Liver (tissue), 8 donors: ENCODE measurements at regions not wholly inside any gene's neighbourhood (a gene's known extent, or its start where the extent isn't known, plus 50 kb on each side); places are given as distances from the start of the nearest gene placed in this dataset.
A peak's percentile ranks its signal among the peaks of the same experiment; 100 is the strongest.
"Not testable (repeated sequence)": the region's sequence is repeated elsewhere in the genome, so short reads cannot be mapped to it uniquely, and the experiment has no call there.

Experiments used
- DNase-seq: peaks from one replicate; pipeline ENCODE4 v3.0.0-alpha.2; 2017; ENCODE audit warnings: low spot score
- H3K27ac ChIP-seq, 2 donors: one replicate each; pipeline ENCODE4 v1.7.0; 2013; ENCODE audit warnings: inconsistent platforms in 2 of 2, low read length in 2 of 2, control low read depth in 1 of 2, low read depth in 1 of 2, mild to moderate bottlenecking in 1 of 2
- H3K27me3 ChIP-seq, 4 donors: one replicate each; pipeline versions ENCODE4 v1.6.1 to v1.7.0; 2013; ENCODE audit warnings: low read length in 3 of 4, inconsistent platforms in 1 of 4, mild to moderate bottlenecking in 1 of 4, moderate library complexity in 1 of 4; ENCODE audit not compliant: control insufficient read depth in 4 of 4, insufficient read depth in 4 of 4
- H3K36me3 ChIP-seq, 4 donors: one replicate each; pipeline versions ENCODE4 v1.6.1 to v1.7.0; 2013; ENCODE audit warnings: low read length in 3 of 4, mild to moderate bottlenecking in 3 of 4, low read depth in 1 of 4, moderate library complexity in 1 of 4; ENCODE audit not compliant: control insufficient read depth in 4 of 4, insufficient read depth in 3 of 4
- H3K4me1 ChIP-seq, 4 donors: one replicate each; pipeline versions ENCODE4 v1.6.1 to v1.7.0; 2013; ENCODE audit warnings: low read length in 3 of 4, mild to moderate bottlenecking in 3 of 4, moderate library complexity in 1 of 4; ENCODE audit not compliant: control insufficient read depth in 4 of 4, insufficient read depth in 4 of 4
- H3K4me3 ChIP-seq, 3 donors: one replicate each; pipeline versions ENCODE4 v1.6.1 to v1.7.0; 2013; ENCODE audit warnings: low read length in 3 of 3, control low read depth in 1 of 3, low read depth in 1 of 3, mild to moderate bottlenecking in 1 of 3
- H3K9ac ChIP-seq, 2 donors: one replicate each; pipeline ENCODE4 v1.7.0; 2013; ENCODE audit warnings: low read length in 2 of 2, mild to moderate bottlenecking in 2 of 2, moderate library complexity in 2 of 2, control low read depth in 1 of 2, low read depth in 1 of 2
- H3K9me3 ChIP-seq, 4 donors: one replicate each; pipeline versions ENCODE4 v1.6.1 to v1.7.0; 2013; ENCODE audit warnings: low read length in 3 of 4; ENCODE audit not compliant: control insufficient read depth in 4 of 4
- CTCF ChIP-seq: fragments of 150-350 bp; IDR thresholded peaks from 2 replicates; pipeline ENCODE4 v1.5.1; 2017; ENCODE audit warnings: improper control_type of control experiment, low read depth, low read length; ENCODE audit not compliant: missing input control
- RAD21 ChIP-seq, 2 donors: IDR thresholded peaks; 2 replicates each; pipeline ENCODE4 v1.6.1; 2016; ENCODE audit warnings: antibody characterized with exemption in 2 of 2, mild to moderate bottlenecking in 2 of 2
- WGBS: extraction: QIAGEN DNeasy Blood & Tissue Kit; methylation state at CpG from one replicate; pipeline ENCODE4 v1.1.7; 2013; 5-methylcytosine and 5-hydroxymethylcytosine counted together
- donor health status: healthy.
- donor health status: healthy.
- donor health status: healthy.
- donor health status: healthy.
- donor health status: healthy.

GRCh38 chr20:30316532-30317299 lies 940.7 kb upstream of the DEFB115 start:
- H3K27me3 ChIP-seq, H3K27ac ChIP-seq, DNase-seq, H3K9ac ChIP-seq, H3K36me3 ChIP-seq, H3K4me1 ChIP-seq, H3K9me3 ChIP-seq, H3K4me3 ChIP-seq: not testable (repeated sequence)
- 18% methylated on average over 47 of the region's 47 CpGs for WGBS

- H3K36me3 ChIP-seq, H3K9ac ChIP-seq, H3K4me3 ChIP-seq, H3K4me1 ChIP-seq, H3K27me3 ChIP-seq, H3K9me3 ChIP-seq, DNase-seq, H3K27ac ChIP-seq: not testable (repeated sequence)
- WGBS, result 78% methylated on average over 5 of the region's 5 CpGs
These were observed 923.7 kb upstream of the DEFB115 start for GRCh38 chr20:30333744-30334143.

GRCh38 chr20:30337556-30337955 lies 919.9 kb upstream of the DEFB115 start:
- H3K27me3 ChIP-seq, H3K9me3 ChIP-seq, H3K36me3 ChIP-seq, H3K9ac ChIP-seq, H3K4me3 ChIP-seq, H3K27ac ChIP-seq, H3K4me1 ChIP-seq, DNase-seq: not testable (repeated sequence)
- 67% methylated on average over 4 of the region's 4 CpGs for WGBS

- 47% methylated on average over 6 of the region's 6 CpGs for WGBS
- H3K27ac ChIP-seq, H3K9ac ChIP-seq, H3K4me1 ChIP-seq, H3K4me3 ChIP-seq, H3K9me3 ChIP-seq, H3K36me3 ChIP-seq, DNase-seq, H3K27me3 ChIP-seq: not testable (repeated sequence)
- peak; percentile 10 to 25 for TF ChIP-seq RAD21 (IDR thresholded peaks at IDR 0.05)
These were observed 908.5 kb upstream of the DEFB115 start for GRCh38 chr20:30348932-30349331.

- H3K9me3 ChIP-seq, H3K27me3 ChIP-seq, H3K36me3 ChIP-seq, H3K4me1 ChIP-seq, DNase-seq, H3K27ac ChIP-seq, H3K4me3 ChIP-seq, H3K9ac ChIP-seq: not testable (repeated sequence)
- WGBS, result 13% methylated on average over 2 of the region's 2 CpGs
- peak; percentile 54 to 61 for TF ChIP-seq RAD21 (IDR thresholded peaks at IDR 0.05)
- TF ChIP-seq CTCF, result peak; percentile 27
These were observed 900.5 kb upstream of the DEFB115 start for GRCh38 chr20:30356854-30357467.

GRCh38 chr20:30361756-30362155 lies 895.7 kb upstream of the DEFB115 start:
- not testable (repeated sequence) for DNase-seq

GRCh38 chr20:30376430-30376766 lies 881.1 kb upstream of the DEFB115 start:
- peak overlapping the region; percentile 52 to 96 (median 67) for H3K4me3 ChIP-seq
- 71% methylated on average over 14 of the region's 14 CpGs for WGBS
- not testable (repeated sequence) for H3K36me3 ChIP-seq, H3K27me3 ChIP-seq, H3K27ac ChIP-seq, DNase-seq, H3K4me1 ChIP-seq, H3K9me3 ChIP-seq, H3K9ac ChIP-seq

More at GRCh38 chr20:30361756-30362155, 895.7 kb upstream of the DEFB115 start:
- H3K27ac ChIP-seq, H3K9ac ChIP-seq, H3K4me3 ChIP-seq, H3K9me3 ChIP-seq, H3K27me3 ChIP-seq, H3K36me3 ChIP-seq, H3K4me1 ChIP-seq: not testable (repeated sequence)
- 84% methylated on average over 13 of the region's 13 CpGs for WGBS
